ENCODE measurements at regions not wholly inside any gene's neighbourhood (a gene's known extent, or its start where the extent isn't known, plus 50 kb on each side); places are given as distances from the start of the nearest gene placed in this dataset.
"Not testable (repeated sequence)": the region's sequence is repeated elsewhere in the genome, so short reads cannot be mapped to it uniquely, and the experiment has no call there.

DNA sequence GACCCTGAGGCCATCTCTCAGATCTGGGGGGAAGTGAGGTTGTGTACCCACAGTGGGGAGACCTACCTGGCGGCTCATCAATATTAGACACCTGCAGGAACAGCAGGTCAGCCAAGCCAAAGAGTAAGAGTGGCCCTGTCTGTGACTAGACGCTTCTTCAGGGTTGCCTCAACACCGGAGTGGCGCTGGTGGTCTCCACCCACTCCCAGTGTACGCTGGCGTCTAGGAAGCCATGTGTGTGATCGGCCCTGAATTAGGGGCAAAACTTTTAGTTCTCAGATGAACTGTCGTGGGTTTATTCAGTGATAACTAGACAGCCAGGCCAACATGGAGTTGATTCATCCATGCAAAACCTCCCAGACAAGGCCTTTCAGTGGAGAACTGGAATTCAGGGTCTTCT lies 229.3 kb upstream of the PLGLB2 start:
- ATAC-seq, result not testable (repeated sequence)

DNA sequence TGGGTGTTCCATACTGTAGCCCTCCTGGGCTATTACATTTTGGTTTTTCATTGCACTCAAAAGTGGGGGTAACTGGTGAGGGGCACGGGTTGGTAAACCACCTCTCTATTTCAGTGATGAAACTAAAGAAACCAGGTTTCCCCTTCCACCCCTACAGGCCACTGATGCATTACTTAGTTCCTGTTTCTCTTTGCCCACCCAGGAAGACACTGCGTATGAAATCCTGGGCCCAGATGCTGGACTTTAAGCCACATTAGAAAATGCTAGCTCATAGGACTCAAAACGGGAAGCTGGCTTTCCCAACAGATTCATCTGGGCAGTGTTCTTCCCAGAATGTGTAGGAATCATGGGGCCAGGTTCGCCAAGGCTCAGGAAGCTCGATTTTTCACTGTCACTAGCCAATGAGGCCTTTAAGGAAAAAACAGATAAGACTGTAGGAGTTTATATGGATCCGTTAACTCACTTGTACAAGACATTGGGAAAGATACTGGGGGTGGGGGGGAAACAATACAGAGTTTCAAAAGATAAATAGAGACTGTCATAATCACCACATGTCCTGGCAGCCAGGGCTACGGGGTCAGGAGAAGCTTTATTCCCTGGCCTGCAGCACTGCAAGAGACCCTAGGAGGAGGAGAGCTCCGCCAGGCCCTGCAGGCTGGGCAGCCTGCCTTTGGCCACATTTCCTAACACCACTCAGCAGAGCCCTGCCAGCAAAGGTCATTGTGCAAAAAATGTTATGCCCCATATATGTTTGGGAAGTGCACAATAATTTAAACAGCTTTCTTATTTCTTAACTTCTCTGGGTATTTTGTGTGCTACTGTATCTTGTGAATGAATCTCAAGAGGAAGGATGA lies 228.5 kb upstream of the PLGLB2 start:
- ATAC-seq, result peak; percentile 44

DNA sequence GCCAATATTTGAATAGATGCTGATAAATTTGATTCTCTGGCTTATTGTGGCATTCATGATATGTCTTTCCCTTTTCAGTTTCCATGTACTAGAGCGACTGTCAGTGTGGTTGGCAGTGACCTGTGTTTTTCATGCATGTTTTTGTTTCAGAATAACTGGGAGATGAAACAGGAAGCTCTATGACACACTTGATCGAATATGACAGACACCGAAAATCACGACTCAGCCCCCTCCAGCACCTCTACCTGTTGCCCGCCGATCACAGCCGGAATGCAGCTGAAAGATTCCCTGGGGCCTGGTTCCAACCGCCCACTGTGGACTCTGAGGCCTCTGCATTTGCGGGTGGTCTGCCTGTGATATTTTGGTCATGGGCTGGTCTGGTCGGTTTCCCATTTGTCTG lies 226.8 kb upstream of the PLGLB2 start:
- ATAC-seq, result peak; percentile 50

DNA sequence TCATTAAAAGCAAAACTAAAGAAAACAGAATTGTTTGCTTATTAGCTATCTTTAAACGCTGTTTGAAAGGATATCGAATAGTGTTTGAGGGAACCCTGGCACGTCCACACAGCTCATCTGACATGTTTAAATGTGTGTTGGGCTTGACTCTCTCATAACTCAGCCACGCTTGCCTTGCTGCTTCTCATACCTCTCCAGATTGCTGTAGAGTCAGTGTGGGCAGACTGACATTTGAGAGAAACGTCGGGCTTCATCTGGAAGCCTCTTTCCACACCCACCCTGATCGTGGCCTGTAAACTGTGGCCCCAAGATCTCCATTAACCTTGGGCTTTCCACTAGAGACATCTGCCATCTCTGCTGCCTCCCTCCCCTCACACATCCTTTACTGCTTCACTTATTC lies 226.4 kb upstream of the PLGLB2 start:
- ATAC-seq, result not testable (repeated sequence)

DNA sequence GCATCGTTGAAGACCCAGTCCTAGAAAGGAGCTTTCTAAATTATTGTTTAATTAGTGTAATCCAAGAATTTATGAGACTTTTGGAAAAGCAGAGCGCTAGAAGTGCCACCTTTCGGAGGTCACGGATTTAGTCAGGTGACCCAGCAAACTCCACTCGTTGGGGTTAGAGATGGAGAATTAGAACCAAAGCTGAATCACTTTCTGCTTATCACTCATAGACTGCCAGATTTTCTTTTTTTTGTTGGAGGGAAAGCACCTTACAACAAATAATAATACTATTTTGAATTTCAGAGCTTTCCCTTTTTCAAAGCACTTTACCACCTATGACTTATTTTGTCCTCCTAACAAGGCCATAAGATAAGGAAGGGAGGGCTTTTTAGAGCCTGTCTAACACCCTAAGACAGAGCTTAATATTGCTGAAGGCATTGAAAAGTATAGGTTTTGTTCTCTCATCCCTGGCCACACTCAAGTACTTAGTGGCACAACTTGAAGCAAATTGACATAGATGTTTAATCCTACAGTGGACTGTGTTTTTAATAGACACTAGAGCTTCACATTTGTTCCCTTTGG lies 223.2 kb upstream of the PLGLB2 start:
- not testable (repeated sequence) for ATAC-seq

DNA sequence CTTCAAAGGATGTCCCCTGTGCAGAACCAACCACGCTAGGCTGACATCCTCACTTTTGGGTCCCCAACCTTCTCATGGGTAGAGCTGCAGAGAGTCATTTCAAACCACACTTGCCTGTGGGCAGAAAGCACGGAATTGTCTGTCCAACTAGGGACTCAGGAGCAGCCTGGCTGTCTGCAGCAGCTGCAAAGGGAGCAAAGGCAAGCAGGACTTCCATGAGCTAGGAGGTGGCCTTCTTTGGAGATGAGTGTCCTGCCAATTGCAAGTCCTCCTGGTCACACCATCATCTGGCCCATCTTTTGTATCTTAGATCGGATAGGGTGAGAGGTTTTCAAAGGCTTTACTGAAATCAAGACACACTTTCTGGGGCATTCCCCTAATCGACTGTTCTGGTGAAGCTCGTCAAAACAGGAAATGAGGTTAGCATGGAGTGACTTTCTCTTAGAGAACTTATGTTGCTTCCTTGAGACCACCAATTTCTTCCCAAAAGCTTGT lies 222.3 kb upstream of the PLGLB2 start:
- not testable (repeated sequence) for ATAC-seq

DNA sequence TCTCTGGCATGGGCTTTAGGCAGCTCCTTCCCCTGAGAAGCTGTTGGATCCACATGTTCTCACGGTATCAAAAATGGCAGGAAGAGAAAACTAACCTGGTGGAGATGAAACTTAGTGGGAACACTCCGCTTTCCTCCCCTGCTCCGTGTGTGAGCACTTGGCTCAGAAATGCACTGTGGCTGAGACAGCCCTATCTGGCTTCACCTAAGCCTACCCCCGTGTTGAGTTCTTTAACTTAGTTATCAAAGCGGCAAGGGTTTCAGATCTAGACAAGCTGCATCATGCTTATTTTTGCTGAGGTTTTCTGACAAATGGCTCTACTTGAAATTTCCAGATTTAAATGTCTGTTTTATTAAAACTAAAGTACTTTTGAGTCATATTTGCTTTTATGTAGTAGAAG lies 221.6 kb upstream of the PLGLB2 start:
- ATAC-seq, result not testable (repeated sequence)

DNA sequence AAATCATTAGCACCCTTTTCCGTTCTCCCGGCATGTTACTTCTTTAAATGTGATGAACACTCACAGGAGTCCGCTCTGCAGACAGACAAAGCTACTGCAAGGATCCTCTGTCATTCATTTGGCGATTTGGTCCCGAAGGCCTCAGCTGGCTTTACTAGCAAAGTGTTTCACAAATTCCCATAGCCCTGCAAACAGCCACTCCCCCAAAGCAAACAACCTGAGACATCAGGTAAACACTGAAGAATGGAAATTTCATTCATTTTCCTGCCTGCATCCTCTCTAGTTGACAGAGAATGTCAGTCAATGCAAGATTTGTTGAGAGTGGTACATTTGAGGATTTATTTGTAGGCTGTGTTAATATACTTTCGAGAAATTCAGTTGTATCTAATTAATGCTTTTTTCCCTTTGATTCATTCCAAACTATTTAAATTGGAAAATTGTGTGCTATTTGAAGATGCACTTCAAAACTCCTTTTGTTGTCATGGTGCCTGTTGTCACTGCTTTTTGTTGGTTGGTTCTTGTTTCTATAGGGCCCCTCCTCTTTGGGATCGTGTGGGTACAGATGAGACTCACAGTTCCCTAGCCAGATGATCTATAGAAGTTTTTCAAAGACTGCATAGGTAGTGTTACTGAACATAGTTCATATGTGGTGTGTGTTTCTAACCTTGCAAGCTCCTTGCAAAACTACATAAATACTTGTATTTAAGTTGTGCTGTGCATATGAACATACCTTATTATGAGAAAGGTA lies 215.7 kb upstream of the PLGLB2 start:
- not testable (repeated sequence) for ATAC-seq

DNA sequence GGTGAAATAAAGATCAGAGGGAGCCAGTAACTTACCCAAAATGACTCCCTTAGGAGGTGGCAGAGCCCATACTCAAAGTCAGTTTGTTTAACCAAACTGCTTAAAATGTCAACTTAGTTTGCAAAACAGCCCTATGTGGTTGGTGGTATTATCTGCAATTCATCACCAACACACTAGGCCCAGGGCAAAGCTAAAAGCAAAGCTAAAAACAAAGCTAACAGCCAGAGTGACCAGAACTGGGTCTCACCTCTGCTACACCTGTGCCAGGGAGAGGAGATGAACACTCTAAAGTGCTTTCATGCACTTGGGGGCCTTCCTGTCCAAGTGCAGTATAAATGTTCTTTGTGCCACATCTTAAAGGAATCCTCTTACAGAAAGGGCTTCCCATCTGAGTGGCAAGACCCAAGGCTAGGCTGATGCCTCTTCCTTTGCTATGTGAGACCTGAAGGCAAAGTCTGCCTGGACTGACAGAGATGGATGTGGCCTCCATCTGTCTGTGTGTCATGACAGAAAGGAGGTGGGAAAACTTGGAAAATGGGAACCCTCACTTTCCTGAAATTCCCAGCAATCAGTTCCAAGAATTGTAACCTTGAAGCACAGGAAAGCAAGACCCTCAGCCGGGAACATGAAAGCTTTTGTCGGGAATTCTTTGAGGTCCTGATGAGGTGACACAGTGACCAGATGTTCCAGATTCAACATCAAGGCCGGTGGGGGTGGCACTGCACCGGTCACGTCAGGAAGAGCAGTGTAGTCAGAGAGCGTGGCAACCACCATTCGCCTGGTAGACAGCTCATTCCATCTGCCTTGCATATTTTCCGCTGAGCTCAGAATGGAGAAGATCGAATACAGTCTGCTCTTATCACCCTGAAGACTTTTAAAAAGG lies 214.3 kb upstream of the PLGLB2 start:
- not testable (repeated sequence) for ATAC-seq

DNA sequence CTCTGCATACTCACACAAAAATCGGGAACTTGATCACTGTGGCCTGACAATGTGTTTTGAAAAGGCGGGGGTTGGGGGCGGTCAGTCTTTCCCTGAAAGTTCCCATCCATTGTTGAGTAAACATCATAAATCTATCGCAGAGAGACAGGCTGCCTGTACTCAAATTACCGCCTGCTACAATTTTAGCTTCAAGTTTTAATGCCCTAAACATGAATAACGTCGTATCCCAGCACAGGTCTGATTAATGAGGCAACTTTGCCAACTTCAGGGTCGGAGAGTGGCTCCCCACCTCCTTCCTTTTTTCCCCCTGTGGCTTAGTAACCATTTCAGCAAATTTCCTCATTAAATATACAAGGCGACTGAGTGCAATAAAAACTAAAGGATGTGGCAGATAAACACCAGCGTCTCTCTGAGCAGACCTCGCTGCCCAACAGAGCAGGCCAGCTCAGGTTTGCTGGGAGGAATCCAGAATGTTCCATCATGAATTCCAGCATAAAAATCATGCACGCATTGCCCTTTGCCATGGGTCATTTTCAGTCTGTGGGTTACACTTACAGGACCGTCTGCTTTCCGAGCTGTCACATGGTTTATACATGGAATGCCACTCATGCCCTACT lies 213.5 kb upstream of the PLGLB2 start:
- ATAC-seq, result not testable (repeated sequence)

DNA sequence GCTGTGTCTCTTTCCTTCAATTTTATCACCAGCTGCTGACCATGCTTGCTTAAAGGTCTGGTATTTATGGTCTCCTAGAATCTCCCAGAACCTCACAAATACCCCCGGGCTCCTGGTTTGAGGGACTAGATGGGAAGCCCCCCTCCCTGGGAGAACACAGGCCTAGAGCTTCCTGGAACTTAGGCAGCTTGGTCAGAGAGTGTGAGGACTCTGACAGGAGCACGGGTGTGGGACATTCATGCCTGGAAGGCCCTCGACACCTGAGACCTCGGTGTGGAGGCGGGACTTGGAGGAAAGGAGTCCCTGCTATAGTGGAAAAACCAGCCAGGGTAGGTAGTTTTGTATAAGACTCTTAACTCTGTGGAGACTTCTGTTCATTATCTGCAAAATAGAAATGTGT lies 211.5 kb upstream of the PLGLB2 start:
- ATAC-seq, result peak; percentile 37

DNA sequence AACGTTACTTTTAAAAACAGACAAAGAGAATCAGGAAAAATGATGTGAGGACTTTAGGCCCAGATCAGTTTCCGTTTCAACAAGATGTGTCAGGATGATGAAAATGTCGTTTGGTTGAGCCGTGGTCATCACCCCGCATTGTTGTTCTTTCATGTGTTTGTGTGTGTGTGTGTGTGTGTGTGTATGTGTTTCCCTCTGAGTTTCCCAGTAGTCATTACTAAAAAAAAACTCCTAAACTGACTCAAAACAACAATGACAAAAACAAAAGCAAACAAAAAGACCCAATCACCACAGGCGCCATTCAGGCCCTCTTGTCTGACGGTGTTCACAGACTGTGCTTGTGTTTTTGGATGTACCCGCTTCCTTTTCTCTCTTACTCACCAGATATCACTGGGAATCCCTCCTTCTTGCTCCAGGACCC lies 210.6 kb upstream of the PLGLB2 start:
- not testable (repeated sequence) for ATAC-seq

DNA sequence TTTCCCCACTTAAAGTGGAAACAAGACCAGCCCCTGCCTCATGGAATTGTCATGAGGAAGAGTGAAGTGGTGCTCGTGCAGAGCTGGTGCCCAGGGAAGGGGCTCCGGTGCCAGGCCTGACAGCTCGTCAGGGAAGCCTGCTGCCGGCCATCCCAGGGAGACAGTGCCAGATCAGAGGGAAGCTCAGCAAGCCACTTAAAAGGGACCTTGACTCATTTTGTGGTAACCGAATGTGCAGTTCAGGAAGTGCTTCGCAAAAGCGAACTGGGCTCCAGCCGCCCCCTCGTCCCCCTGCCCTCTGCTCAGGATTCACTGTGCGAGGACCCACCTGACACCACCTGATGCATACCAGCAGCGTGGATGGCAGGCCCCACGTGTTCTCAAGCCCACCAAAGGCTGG lies 209.6 kb upstream of the PLGLB2 start:
- not testable (repeated sequence) for ATAC-seq

DNA sequence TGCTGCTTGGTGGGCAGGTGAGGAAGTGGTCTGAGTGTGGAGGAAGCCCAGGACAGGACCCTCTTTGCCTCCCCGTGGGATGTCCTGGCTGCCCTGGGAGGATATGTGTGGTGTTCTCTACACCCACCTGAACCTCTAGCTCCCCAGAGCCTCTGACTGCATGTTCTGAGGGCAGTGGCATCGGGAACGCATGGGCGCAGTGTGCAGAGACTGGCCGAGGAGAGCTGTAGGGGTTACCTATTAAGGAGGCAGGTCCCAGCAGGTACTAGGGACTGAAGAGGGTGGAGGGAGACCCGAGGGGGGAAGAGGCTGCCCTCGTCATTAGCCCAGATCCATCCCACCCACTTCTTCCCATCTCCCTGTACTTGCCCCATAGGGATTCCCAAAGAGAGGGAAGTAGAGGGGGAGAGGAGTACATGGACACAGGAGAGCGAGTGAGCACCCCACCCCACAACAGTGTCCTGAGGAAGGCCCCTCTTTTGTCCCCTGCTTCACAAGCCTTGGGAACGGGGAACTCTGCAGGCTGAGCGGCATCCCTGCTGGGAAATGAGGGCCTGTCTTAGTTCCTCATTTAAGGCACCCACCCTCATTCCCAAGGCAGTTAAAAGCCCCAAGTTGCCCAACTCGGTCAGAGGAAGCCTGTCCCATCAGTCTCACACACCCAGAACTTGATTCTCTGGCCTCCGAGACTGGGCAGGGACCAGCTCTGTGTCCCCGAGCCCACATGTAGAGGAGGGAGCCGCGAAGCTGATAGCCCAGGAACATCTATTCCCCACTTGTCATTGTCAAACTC lies 208.5 kb upstream of the PLGLB2 start:
- ATAC-seq, result not testable (repeated sequence)

DNA sequence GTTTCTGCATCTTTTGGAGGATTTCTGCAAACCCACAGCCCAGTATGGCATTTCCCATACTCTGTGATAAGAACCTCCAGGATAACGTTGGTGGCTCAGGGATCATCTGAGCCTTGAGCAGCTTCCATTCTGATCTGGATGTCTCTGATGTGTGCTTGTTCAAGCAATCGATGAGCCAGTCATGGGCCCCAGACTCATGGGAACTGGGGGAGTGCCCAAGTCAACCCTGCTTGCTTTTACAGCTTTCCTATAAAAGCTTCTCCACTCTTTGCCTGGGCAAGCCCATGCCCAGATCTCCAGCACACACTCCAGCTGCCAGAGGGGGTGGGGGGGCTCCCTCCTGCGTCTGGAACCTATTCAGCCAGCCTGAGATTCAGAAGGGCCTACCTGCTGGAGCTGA lies 207.6 kb upstream of the PLGLB2 start:
- not testable (repeated sequence) for ATAC-seq

DNA sequence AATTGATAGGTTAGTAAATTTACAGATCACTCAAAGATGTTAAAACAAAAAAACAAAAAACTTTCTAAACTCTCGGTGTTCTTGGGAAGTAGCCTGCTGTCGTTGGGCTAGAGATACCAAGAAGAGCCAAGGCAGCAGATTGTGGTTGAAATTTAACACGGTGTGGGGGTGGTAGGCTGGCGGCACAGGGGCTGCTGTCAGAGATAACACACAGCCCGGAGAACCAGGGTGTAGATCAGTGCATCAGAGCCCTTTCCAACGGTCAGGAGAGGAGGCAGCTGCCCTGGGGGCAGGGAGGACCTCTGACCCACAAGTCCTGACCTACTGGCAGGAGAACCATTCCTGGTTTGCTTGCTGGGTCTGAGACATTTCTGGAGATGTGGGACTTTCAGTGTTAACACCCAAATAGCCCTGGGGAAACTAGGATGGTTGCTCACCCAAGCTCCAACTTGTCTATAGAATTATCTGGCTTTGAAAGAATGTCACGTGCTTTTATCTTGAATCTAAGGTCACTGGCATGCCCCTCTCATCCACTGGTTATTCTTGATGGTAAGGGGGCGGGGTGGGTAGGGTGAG lies 205.2 kb upstream of the PLGLB2 start:
- ATAC-seq, result peak; percentile 26

DNA sequence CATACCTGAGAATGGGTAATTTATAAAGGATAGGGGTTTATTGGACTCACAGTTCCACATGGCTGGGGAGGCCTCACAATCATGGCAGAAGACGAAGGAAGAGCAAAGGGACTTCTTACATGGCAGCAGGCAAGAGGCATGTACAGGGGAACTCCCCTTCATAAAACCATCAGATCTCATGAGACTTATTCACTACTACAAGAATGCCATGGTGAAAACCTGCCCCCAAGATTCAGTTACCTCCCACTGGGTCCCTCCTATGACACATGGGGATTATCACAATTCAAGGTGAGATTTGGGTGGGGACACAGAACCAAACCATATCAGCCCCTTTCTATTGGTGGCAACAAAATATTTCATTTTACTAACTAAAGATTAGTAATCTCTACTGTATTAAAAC lies 204.1 kb upstream of the PLGLB2 start:
- not testable (repeated sequence) for ATAC-seq

DNA sequence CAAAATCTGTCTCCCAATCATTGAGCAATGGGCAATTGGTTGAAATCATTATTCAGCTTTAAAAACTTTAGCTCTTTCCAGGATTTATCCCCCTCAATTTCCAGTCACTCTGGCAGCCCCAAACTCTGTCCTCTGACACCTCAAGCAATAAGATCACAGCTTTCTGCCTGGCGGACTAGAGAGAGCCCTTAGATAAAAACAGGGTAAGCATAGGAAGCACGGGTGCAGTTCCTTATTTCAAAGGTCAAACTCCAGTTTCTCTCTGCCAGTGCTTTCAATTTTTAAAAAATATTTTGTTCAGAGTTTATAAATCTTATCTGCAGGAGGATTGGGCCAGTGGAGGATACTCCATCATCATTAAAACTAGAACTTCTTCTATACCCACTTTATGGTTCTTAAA lies 200.8 kb upstream of the PLGLB2 start:
- ATAC-seq, result not testable (repeated sequence)

DNA sequence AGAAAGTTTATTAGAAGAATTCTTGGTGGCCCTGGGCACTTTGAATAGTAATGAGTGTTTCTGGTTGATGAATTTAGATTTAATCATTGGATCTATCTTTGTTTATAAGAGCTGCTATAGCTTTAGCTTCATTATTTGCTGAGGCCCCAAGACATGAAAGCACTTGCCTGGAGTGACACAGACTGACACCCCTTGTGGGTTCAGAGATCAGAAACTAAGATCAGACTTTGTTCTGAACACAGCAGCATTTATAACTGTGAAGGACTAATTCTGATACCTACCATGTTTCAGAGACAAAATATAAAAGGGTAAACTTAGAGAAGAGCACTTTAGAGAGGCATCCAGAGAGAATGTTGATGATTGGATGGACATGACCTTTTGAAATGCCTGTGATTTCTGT lies 199.9 kb upstream of the PLGLB2 start:
- peak; percentile 36 for ATAC-seq
